Gastrocnemius medialis (tissue), 4 donors: ENCODE measurements at regions not wholly inside any gene's neighbourhood (a gene's known extent, or its start where the extent isn't known, plus 50 kb on each side); places are given as distances from the start of the nearest gene placed in this dataset.

Experiments
- ATAC-seq, 2 donors: fragments of 150-250 bp; one replicate each; pipeline ENCODE4 v1.9.1; 2016
- DNase-seq, 2 donors: peaks; one replicate each; pipeline ENCODE4 v3.0.0-alpha.2; 2019
- H3K27ac ChIP-seq, 4 donors: fragments of 200-600 bp; sonication (generic); 1 replicate in 1 of 4; 2 replicates in 3 of 4; pipeline ENCODE4 v1.5.1; 2016 to 2018; ENCODE audit warnings: mild to moderate bottlenecking in 2 of 4, moderate library complexity in 1 of 4
- H3K27me3 ChIP-seq, 3 donors: fragments of 200-600 bp; sonication (generic) in 2 of 3; 1 replicate in 1 of 3; 2 replicates in 2 of 3; pipeline versions ENCODE4 v1.5.1 to v1.6.0; 2016 to 2019; ENCODE audit warnings: mild to moderate bottlenecking in 1 of 3, moderate library complexity in 1 of 3
- H3K36me3 ChIP-seq, 2 donors: fragments of 200-600 bp; sonication (generic) in 1 of 2; one replicate each; pipeline ENCODE4 v1.5.1; 2017 to 2018
- H3K4me1 ChIP-seq, 2 donors: fragments of 200-600 bp; sonication (generic) in 1 of 2; one replicate each; pipeline ENCODE4 v1.5.1; 2016 to 2017; ENCODE audit warnings: mild to moderate bottlenecking in 2 of 2
- H3K4me3 ChIP-seq, 4 donors: fragments of 200-600 bp; sonication (generic) in 3 of 4; 1 replicate in 1 of 4; 2 replicates in 3 of 4; pipeline ENCODE4 v1.5.1; 2016 to 2019; ENCODE audit warnings: mild to moderate bottlenecking in 2 of 4
- H3K9me3 ChIP-seq, 3 donors: fragments of 200-600 bp; sonication (generic) in 2 of 3; 1 replicate in 1 of 3; 2 replicates in 2 of 3; pipeline ENCODE4 v1.5.1; 2016 to 2019
- CTCF ChIP-seq, 5 experiments: fragments of 450-650 bp in 3 of 5; fragments of 200-600 bp in 2 of 5; sonication (generic) in 2 of 5; IDR thresholded peaks in 4 of 5; conservative IDR thresholded peaks in 1 of 5; 1 replicate in 4 of 5; 2 replicates in 1 of 5; pipeline ENCODE4 v1.5.1; 2016 to 2019; ENCODE audit warnings: antibody characterized with exemption in 5 of 5, mild to moderate bottlenecking in 3 of 5, moderate library complexity in 3 of 5
- POLR2A ChIP-seq, 2 donors: fragments of 450-650 bp; IDR thresholded peaks; one replicate each; pipeline ENCODE4 v1.6.1; 2017; ENCODE audit warnings: antibody characterized with exemption in 2 of 2, mild to moderate bottlenecking in 2 of 2, moderate library complexity in 2 of 2
- in situ Hi-C, 4 donors: fragments of 200-750 bp; cut with MboI; loops; one replicate each; pipeline versions ENCODE4 v1.15.0 to v1.8.0; 2017; ENCODE audit warnings: low sequenced_read_pairs in 4 of 4
- intact Hi-C: fragments of 100-400 bp; cut with DNase I; formaldehyde crosslinking; loops from one replicate; pipeline ENCODE4 v1.15.1; 2023; ENCODE audit warnings: low total_unique reads

DNA sequence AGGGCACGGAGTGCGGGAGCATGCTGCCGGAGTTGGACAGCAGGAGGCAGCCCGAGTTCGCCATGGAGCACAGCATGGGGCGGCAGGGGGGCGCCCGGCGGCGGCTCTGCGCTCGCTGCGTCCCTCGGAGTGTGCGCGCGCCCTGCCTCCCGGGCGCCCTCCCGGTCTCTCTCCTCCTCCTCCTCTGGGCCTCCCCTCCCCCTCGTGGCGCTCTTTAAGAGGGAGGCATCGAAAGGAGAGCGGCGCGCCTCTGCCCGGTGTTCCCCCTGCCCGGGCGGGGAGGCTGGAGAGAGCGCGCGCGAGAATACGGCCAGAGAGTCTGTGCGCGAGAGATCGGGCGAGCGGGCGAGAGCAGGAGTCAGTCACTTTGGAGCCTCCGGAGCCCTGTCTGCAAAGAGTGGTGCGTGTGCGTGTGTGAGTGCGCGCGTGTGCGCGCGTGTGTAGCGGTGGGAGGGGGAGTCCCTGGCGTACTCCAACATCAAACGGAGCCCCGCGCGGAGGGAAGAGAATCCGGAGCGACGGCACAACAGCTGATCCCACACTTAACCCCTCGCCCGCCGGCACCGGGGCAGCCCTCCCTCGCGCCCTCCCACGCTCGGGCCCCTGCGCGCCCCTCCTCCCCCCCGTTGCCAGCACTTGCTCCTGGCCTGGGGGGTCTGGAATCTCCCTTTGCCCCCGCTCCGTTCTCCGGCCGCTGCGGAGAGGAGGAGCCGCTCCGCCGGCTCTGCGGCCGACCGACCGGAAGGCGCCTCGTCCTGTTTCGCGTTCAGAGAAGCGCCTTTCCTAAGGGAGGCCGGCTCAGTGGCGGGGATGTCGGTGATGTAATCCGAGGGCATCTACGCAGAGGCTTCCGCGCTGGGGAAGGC lies 108.9 kb downstream of the ENGASE start:
- peaks cover 59 to 82% (median 66%) of the 10 kb centered on the region in 3 donors for H3K27me3 ChIP-seq
- no peaks in the 10 kb centered on the region for H3K36me3 ChIP-seq
- intact Hi-C loops (no loop called here), in situ Hi-C loops (loop anchor here in 3 of 4 donors (25.0 kb wide), 1 partner anchor 204 kb away; no protein-coding TSS in a partner anchor)
- H3K9me3 ChIP-seq = no peaks in the 10 kb centered on the region
- TF ChIP-seq POLR2A (IDR thresholded peaks at IDR 0.05) (no peak), CTCF (IDR thresholded peaks at IDR 0.05 in 4 of 5, conservative IDR thresholded peaks at IDR 0.05 in 1 of 5) (no peak)
- H3K27ac ChIP-seq = no peak overlapping the region
- H3K4me3 ChIP-seq = no peak overlapping the region
- no peak for ATAC-seq
- H3K4me1 ChIP-seq = no peaks in the 10 kb centered on the region
- no peak for DNase-seq

DNA sequence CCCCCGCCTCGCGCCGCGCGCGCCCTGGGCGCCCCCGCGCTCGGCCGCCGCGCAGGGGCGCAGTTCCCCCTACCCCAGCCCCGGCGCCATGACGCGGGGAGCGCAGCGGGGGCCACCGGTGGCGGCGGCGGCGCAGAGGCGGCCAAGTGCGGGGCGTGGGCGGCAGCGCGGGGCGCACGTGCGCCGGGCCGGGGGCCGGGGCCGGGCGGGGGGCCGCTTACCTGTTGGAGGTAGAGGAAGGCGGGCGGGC lies 108.3 kb downstream of the ENGASE start:
- Histone ChIP-seq H3K27me3 (peaks cover 56 to 77% (median 69%) of the 10 kb centered on the region in 3 donors), H3K9me3 (no peaks in the 10 kb centered on the region), H3K4me3 (no peak overlapping the region), H3K27ac (no peak overlapping the region), H3K36me3 (no peaks in the 10 kb centered on the region), H3K4me1 (no peaks in the 10 kb centered on the region)
- intact Hi-C loops = no loop called here
- no peak for ATAC-seq
- DNase-seq = no peak
- in situ Hi-C loops = loop anchor here in 3 of 4 donors (25.0 kb wide), 1 partner anchor 204 kb away; no protein-coding TSS in a partner anchor
- TF ChIP-seq POLR2A (IDR thresholded peaks at IDR 0.05) = no peak

- H3K36me3 ChIP-seq = no peaks in the 10 kb centered on the region
- no peak for DNase-seq
- in situ Hi-C loops (loop anchor here in 3 of 4 donors (25.0 kb wide), 1 partner anchor 205 kb away; no protein-coding TSS in a partner anchor), intact Hi-C loops (no loop called here)
- H3K27me3 ChIP-seq = peaks cover 56 to 71% (median 69%) of the 10 kb centered on the region in 3 donors
- no peaks in the 10 kb centered on the region for H3K9me3 ChIP-seq
- TF ChIP-seq POLR2A (IDR thresholded peaks at IDR 0.05) = no peak
- H3K27ac ChIP-seq = no peak overlapping the region
- peaks cover 0 to 2% of the 10 kb centered on the region in 2 donors for H3K4me1 ChIP-seq
- no peak for ATAC-seq
- H3K4me3 ChIP-seq = no peak overlapping the region
These were observed 107.8 kb downstream of the ENGASE start for GRCh38 chr17:79182176-79183042.

- intact Hi-C loops = no loop called here
- ATAC-seq (no peak), DNase-seq (no peak)
- Histone ChIP-seq H3K4me1 (peaks cover 0 to 5% of the 10 kb centered on the region in 2 donors), H3K4me3 (no peak overlapping the region), H3K9me3 (no peaks in the 10 kb centered on the region), H3K27ac (no peak overlapping the region), H3K36me3 (no peaks in the 10 kb centered on the region), H3K27me3 (peaks cover 39 to 62% (median 57%) of the 10 kb centered on the region in 3 donors)
- in situ Hi-C loops = loop anchor here in 3 of 4 donors (25.0 kb wide), 1 partner anchor 207 kb away; no protein-coding TSS in a partner anchor
- no peak for TF ChIP-seq CTCF (IDR thresholded peaks at IDR 0.05 in 4 of 5, conservative IDR thresholded peaks at IDR 0.05 in 1 of 5)
- TF ChIP-seq POLR2A (IDR thresholded peaks at IDR 0.05) = no peak
These were observed 105.9 kb downstream of the ENGASE start for GRCh38 chr17:79180358-79181005.

DNA sequence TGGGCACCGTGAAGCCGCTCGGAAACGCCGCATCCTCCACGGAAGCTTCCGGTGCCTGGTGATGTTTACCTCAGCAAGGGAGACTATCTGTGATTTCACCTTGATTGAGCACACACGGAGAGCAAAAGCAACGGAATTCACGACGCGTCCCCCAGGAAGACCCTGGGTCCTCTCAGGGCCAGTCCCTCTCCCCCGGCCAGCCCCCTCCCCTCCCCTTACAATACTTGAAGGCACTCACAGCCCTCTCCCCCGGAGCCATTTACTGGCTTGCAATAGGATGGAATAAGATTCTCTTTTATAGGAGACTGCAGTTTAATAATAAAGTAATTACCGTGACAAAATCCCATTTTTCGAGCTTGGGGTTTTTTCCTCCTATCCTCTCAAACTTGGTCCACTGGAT lies 104.7 kb downstream of the ENGASE start:
- Histone ChIP-seq H3K27me3 (peaks cover 29 to 51% (median 46%) of the 10 kb centered on the region in 3 donors), H3K4me3 (no peak overlapping the region), H3K27ac (no peak overlapping the region), H3K36me3 (no peaks in the 10 kb centered on the region), H3K4me1 (peaks cover 0 to 5% of the 10 kb centered on the region in 2 donors), H3K9me3 (no peaks in the 10 kb centered on the region)
- no peak for DNase-seq
- TF ChIP-seq CTCF (IDR thresholded peaks at IDR 0.05 in 4 of 5, conservative IDR thresholded peaks at IDR 0.05 in 1 of 5) (no peak), POLR2A (IDR thresholded peaks at IDR 0.05) (no peak)
- ATAC-seq = no peak
- in situ Hi-C loops (loop anchor here in 3 of 4 donors (25.0 kb wide), 1 partner anchor 208 kb away; no protein-coding TSS in a partner anchor), intact Hi-C loops (no loop called here)
